WERI-Rb-1 (cell line): ENCODE measurements at regions not wholly inside any gene's neighbourhood (a gene's known extent, or its start where the extent isn't known, plus 50 kb on each side); places are given as distances from the start of the nearest gene placed in this dataset.

Source experiments
- DNase-seq: peaks from one replicate; pipeline ENCODE4 v3.0.0-alpha.2; 2020
- H3K27ac ChIP-seq: fragments of 250-450 bp; sonication (Bioruptor Pico); 2 replicates; pipeline ENCODE4 v1.5.1; 2020; ENCODE audit warnings: mild to moderate bottlenecking, moderate library complexity
- H3K27me3 ChIP-seq: fragments of 250-450 bp; sonication (Bioruptor Pico); 2 replicates; pipeline ENCODE4 v1.5.1; 2021; ENCODE audit warnings: mild to moderate bottlenecking, low read depth, moderate library complexity; ENCODE audit not compliant: insufficient read depth, severe bottlenecking
- H3K36me3 ChIP-seq: fragments of 250-450 bp; sonication (Bioruptor Pico); 2 replicates; pipeline ENCODE4 v1.5.1; 2020; ENCODE audit warnings: mild to moderate bottlenecking, moderate library complexity
- H3K4me3 ChIP-seq: 2 replicates; pipeline ENCODE4 v1.5.1; 2011; ENCODE audit warnings: low read depth, mild to moderate bottlenecking, control low read depth, low read length
- H3K9me3 ChIP-seq: fragments of 250-450 bp; sonication (Bioruptor Pico); 2 replicates; pipeline ENCODE4 v1.5.1; 2021; ENCODE audit warnings: mild to moderate bottlenecking, moderate library complexity; ENCODE audit not compliant: severe bottlenecking
- TF ChIP-seq, protein P1 (sequence below): IDR thresholded peaks from 2 replicates; pipeline ENCODE4 v1.5.1; 2011; ENCODE audit warnings: low read depth, mild to moderate bottlenecking, control low read depth, inconsistent platforms, low read length

GRCh38 chr10:130652544-130652943 lies 516.4 kb downstream of the GLRX3 start:
- TF ChIP-seq, protein P1, sequence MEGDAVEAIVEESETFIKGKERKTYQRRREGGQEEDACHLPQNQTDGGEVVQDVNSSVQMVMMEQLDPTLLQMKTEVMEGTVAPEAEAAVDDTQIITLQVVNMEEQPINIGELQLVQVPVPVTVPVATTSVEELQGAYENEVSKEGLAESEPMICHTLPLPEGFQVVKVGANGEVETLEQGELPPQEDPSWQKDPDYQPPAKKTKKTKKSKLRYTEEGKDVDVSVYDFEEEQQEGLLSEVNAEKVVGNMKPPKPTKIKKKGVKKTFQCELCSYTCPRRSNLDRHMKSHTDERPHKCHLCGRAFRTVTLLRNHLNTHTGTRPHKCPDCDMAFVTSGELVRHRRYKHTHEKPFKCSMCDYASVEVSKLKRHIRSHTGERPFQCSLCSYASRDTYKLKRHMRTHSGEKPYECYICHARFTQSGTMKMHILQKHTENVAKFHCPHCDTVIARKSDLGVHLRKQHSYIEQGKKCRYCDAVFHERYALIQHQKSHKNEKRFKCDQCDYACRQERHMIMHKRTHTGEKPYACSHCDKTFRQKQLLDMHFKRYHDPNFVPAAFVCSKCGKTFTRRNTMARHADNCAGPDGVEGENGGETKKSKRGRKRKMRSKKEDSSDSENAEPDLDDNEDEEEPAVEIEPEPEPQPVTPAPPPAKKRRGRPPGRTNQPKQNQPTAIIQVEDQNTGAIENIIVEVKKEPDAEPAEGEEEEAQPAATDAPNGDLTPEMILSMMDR = no peak
- H3K27ac ChIP-seq = no peak overlapping the region
- H3K4me3 ChIP-seq = no peak overlapping the region
- H3K9me3 ChIP-seq = no peaks in the 10 kb centered on the region
- DNase-seq = no peak
- no peaks in the 10 kb centered on the region for H3K36me3 ChIP-seq
- no peaks in the 10 kb centered on the region for H3K27me3 ChIP-seq

DNA sequence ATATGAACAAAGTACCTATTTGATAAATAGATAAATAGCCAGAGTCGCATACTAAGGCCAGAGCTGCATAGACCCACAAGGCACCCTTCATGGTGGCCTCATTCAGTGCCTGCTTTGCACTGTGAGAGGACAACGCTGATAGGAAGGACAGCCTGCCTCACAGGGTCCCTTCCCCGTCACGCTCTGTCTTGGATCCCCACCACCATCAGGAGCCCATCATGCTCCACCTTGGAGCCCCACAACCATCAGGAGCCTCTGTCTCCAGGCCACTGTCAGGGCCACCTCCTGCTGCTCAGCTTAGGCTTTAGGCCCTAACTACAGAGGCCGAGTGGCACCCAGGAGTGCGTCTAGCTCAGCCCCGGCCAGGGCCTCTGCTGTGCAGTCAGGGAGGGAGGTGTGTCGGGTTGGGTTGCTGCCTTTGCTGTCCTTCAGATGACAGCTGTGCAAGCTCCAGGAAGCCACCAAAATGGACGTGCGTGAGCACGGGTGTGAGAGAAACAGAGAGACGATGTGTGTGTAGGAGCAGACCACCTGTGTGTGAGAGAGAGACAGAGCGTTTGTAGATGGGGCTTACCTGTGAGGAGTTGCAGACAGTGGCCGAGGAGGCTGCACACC lies 516.9 kb downstream of the GLRX3 start:
- H3K36me3 ChIP-seq = no peaks in the 10 kb centered on the region
- no peak overlapping the region for H3K27ac ChIP-seq
- H3K9me3 ChIP-seq = no peaks in the 10 kb centered on the region
- TF ChIP-seq, protein P1 = no peak
- DNase-seq = no peak
- no peaks in the 10 kb centered on the region for H3K27me3 ChIP-seq
- H3K4me3 ChIP-seq = no peak overlapping the region

DNA sequence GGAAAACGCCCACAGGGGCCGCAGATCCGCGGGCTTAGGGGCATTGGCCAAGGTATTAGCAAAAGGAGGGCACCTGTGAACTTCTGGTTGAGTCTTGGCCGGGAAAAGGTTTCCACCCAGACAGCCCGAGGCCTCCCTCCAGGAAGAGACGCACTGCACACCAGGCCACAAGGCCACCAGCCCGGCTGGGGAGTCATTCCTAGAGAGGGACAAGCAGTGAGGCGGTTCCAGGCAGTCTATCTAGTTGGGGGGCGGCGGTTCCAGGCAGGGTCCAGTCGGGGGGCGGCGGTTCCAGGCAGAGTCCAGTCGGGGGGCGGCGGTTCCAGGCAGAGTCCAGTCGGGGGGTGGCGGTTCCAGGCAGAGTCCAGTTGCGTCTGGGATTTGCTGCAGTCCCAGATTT lies 518.5 kb downstream of the GLRX3 start:
- Histone ChIP-seq H3K9me3 (no peaks in the 10 kb centered on the region), H3K4me3 (no peak overlapping the region), H3K27ac (no peak overlapping the region), H3K36me3 (no peaks in the 10 kb centered on the region), H3K27me3 (no peaks in the 10 kb centered on the region)
- TF ChIP-seq, protein P1 = no peak
- no peak for DNase-seq

DNA sequence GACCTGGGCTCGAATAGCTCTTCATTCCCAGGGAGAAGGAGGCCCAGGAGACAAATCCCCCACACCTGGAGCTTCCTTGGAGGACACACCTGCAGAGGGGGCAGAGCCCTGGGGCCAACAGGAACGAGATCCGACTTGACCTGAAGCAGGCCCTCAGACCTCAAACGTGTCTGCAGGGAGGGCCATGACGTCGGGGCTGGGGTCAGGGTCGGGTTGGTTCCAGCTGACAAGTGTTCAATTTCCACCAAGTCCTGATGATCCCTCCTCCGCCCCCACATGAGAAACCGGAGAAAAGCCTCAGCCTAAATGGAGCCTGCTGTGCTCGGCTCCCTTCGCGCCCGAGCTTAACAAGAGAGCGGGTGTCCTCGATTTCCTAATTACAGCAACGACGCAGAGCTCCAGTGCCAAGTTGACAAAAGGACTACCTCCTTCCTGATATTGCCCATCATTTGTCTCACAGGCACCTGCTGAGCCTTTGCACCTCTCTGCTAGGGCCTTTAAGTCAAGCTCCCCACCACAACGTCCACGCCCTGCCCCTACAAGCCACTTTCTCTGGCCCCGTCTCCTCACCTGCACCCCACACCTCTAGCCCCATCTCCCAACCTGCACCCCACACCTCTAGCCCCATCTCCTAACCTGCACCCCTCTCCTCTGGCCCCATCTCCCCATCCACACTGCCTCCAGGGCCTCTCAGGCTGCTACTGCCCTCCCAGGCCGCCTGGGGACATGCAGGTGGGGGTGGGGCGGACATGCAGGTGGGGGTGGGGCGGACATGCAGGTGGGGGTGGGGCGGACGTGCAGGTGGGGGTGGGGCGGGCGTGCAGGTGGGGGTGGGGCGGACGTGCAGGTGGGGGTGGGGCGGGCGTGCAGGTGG lies 519.4 kb downstream of the GLRX3 start:
- Histone ChIP-seq H3K27ac (no peak overlapping the region), H3K9me3 (no peaks in the 10 kb centered on the region), H3K27me3 (no peaks in the 10 kb centered on the region), H3K4me3 (no peak overlapping the region), H3K36me3 (no peaks in the 10 kb centered on the region)
- TF ChIP-seq, protein P1 = no peak
- no peak for DNase-seq

DNA sequence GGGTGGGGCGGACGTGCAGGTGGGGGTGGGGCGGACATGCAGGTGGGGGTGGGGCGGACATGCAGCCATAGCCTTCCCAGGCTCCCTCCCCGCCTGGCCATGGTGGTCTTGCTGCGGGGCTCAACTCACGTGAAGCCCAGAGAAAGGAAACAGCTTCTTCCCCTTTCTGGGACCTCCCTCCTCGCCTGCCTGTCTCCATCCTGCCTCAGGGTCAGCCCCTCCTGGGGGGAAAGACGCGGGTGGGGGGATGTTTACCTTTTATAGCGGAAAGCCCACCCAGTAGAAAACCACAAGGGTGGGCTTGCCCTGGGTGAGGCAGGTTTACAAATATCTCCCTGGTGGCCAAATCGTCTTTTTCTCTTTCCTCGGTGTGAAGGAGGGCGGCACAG lies 520.0 kb downstream of the GLRX3 start:
- H3K9me3 ChIP-seq = no peaks in the 10 kb centered on the region
- TF ChIP-seq, protein P1 = no peak
- no peaks in the 10 kb centered on the region for H3K27me3 ChIP-seq
- no peak overlapping the region for H3K27ac ChIP-seq
- DNase-seq = no peak
- no peak overlapping the region for H3K4me3 ChIP-seq
- H3K36me3 ChIP-seq = no peaks in the 10 kb centered on the region
